Ovary (tissue), 3 donors: ENCODE measurements at regions not wholly inside any gene's neighbourhood (a gene's known extent, or its start where the extent isn't known, plus 50 kb on each side); places are given as distances from the start of the nearest gene placed in this dataset.

Source experiments
- CTCF ChIP-seq, 3 donors: fragments of 450-650 bp in 2 of 3; fragments of 200-600 bp in 1 of 3; IDR thresholded peaks; one replicate each; pipeline versions ENCODE4 v1.5.1 to v1.8.0; 2016 to 2022; ENCODE audit warnings: antibody characterized with exemption in 3 of 3, mild to moderate bottlenecking in 1 of 3
- EP300 ChIP-seq: sonication (generic); formaldehyde crosslinking; IDR thresholded peaks from one replicate; pipeline ENCODE4 v1.6.1; 2017; ENCODE audit warnings: antibody characterized with exemption
- POLR2A ChIP-seq: fragments of 450-650 bp; IDR thresholded peaks from one replicate; pipeline ENCODE4 v1.6.1; 2017; ENCODE audit warnings: antibody characterized with exemption, mild to moderate bottlenecking, moderate library complexity
- donor health status: DM: no; HTN: no; CAD: no.

DNA sequence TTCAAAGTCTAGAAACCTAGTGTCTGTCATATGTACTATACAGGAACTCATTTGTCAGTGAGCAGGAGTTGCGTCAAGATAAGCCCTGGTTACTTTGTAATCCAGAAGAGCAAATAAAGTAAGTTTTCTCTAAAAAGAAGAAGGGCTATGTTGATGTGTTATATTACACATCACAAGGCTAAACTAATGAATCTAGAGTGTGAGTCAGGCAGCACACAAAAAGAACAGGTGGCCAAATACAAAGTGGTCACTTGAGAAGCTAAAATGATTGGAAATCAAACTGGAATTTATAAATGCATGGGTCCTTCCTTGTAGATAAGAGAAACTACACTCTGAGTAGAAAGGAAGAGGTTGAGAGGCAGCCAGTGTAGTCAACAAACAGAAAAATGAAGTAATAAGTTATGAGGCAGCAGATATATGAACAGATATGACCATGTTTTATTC is 771.6 kb downstream of the DIPK2A start:
- TF ChIP-seq CTCF (IDR thresholded peaks at IDR 0.05) (no peak), POLR2A (no peak), EP300 (no peak)
